ENCODE measurements at regions not wholly inside any gene's neighbourhood (a gene's known extent, or its start where the extent isn't known, plus 50 kb on each side); places are given as distances from the start of the nearest gene placed in this dataset.
"Not testable (repeated sequence)": the region's sequence is repeated elsewhere in the genome, so short reads cannot be mapped to it uniquely, and the experiment has no call there.

DNA sequence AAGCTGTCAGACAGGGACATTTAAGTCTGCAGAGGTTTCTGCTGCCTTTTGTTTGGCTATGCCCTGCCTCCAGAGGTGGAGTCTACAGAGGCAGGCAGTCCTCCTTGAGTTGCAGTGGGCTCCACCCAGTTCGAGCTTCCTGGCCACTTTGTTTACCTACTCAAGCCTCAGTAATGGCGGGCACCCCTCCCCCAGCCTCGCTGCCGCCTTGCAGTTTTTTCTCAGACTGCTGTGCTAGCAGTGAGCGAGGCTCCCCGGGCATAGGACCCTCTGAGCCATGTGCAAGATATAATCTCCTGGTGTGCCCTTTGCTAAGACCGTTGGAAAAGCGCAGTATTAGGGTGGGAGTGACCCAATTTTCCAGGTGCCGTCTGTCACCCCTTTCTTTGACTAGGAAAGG, 2223.8 kb upstream of the RAG2 start:
- not testable (repeated sequence) for H3K27me3 ChIP-seq (ENCODE audit: insufficient read depth, low read depth, low read length); H3K9me3 ChIP-seq (ENCODE audit: low read length); H3K9ac ChIP-seq (ENCODE audit: low read length); H3K27ac ChIP-seq (ENCODE audit: low read length); H3K4me2 ChIP-seq (ENCODE audit: low read length); H4K20me1 ChIP-seq (ENCODE audit: insufficient read depth); H3K4me3 ChIP-seq (ENCODE audit: low read length); H2AFZ ChIP-seq (ENCODE audit: low read depth, low read length); H3F3A ChIP-seq (ENCODE audit: insufficient read depth, low read length, poor library complexity, severe bottlenecking); H3K36me3 ChIP-seq (ENCODE audit: insufficient read depth, low read length); H3K79me2 ChIP-seq (replicated peaks; ENCODE audit: insufficient read depth, low read length); H3K9me2 ChIP-seq (ENCODE audit: insufficient read depth, low read length)

- no peak for TF ChIP-seq REST (IDR thresholded peaks at IDR 0.05; ENCODE audit: borderline replicate concordance)
- no peak for TF ChIP-seq MXI1 (conservative IDR thresholded peaks at IDR 0.05; ENCODE audit: poor library complexity, severe bottlenecking)
- TF ChIP-seq SMC3 (conservative IDR thresholded peaks at IDR 0.05; ENCODE audit: poor library complexity): no peak
- no peak for TF ChIP-seq TAF1 (IDR thresholded peaks at IDR 0.05; ENCODE audit: low read depth)
- TF ChIP-seq EP300 (conservative IDR thresholded peaks at IDR 0.05; ENCODE audit: poor library complexity, severe bottlenecking): no peak
- TF ChIP-seq EZH2 (IDR thresholded peaks at IDR 0.05; ENCODE audit: borderline replicate concordance, insufficient read depth, low read length, poor library complexity, severe bottlenecking): no peak
- no peak for TF ChIP-seq RAD21 (conservative IDR thresholded peaks at IDR 0.05)
- no peak for TF ChIP-seq POLR2AphosphoS5 (IDR thresholded peaks at IDR 0.05)
- TF ChIP-seq, protein P1, sequence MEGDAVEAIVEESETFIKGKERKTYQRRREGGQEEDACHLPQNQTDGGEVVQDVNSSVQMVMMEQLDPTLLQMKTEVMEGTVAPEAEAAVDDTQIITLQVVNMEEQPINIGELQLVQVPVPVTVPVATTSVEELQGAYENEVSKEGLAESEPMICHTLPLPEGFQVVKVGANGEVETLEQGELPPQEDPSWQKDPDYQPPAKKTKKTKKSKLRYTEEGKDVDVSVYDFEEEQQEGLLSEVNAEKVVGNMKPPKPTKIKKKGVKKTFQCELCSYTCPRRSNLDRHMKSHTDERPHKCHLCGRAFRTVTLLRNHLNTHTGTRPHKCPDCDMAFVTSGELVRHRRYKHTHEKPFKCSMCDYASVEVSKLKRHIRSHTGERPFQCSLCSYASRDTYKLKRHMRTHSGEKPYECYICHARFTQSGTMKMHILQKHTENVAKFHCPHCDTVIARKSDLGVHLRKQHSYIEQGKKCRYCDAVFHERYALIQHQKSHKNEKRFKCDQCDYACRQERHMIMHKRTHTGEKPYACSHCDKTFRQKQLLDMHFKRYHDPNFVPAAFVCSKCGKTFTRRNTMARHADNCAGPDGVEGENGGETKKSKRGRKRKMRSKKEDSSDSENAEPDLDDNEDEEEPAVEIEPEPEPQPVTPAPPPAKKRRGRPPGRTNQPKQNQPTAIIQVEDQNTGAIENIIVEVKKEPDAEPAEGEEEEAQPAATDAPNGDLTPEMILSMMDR (IDR thresholded peaks at IDR 0.05; ENCODE audit: poor library complexity, severe bottlenecking): no peak
- no peak overlapping the region for H3K4me2 ChIP-seq (ENCODE audit: low read length)
- no peak overlapping the region for H3K9ac ChIP-seq (ENCODE audit: low read length)
- H3K27me3 ChIP-seq (ENCODE audit: insufficient read depth, low read depth, low read length): no peaks in the 10 kb centered on the region
- H3K9me3 ChIP-seq (ENCODE audit: low read length): no peaks in the 10 kb centered on the region
- H4K20me1 ChIP-seq (ENCODE audit: insufficient read depth): no peaks in the 10 kb centered on the region
- H3F3A ChIP-seq (ENCODE audit: insufficient read depth, low read length, poor library complexity, severe bottlenecking): no peaks in the 10 kb centered on the region
- H3K36me3 ChIP-seq (ENCODE audit: insufficient read depth, low read length): no peaks in the 10 kb centered on the region
- no peaks in the 10 kb centered on the region for H3K79me2 ChIP-seq (replicated peaks; ENCODE audit: insufficient read depth, low read length)
- no peaks in the 10 kb centered on the region for H3K9me2 ChIP-seq (ENCODE audit: insufficient read depth, low read length)
- H3K27ac ChIP-seq (ENCODE audit: low read length): no peak overlapping the region
- no peak overlapping the region for H3K4me3 ChIP-seq (ENCODE audit: low read length)
- no peak overlapping the region for H2AFZ ChIP-seq (ENCODE audit: low read depth, low read length)
Measured at GRCh38 chr11:38819981-38820380, 2221.9 kb upstream of the RAG2 start.

GRCh38 chr11:38818720-38819119, 2220.7 kb upstream of the RAG2 start:
- Histone ChIP-seq H3K9ac (ENCODE audit: low read length) (no peak overlapping the region), H3F3A (ENCODE audit: insufficient read depth, low read length, poor library complexity, severe bottlenecking) (no peaks in the 10 kb centered on the region), H3K36me3 (ENCODE audit: insufficient read depth, low read length) (no peaks in the 10 kb centered on the region), H3K4me2 (ENCODE audit: low read length) (no peak overlapping the region), H3K9me3 (ENCODE audit: low read length) (no peaks in the 10 kb centered on the region), H3K27ac (ENCODE audit: low read length) (no peak overlapping the region), H2AFZ (ENCODE audit: low read depth, low read length) (no peak overlapping the region), H4K20me1 (ENCODE audit: insufficient read depth) (no peaks in the 10 kb centered on the region), H3K9me2 (ENCODE audit: insufficient read depth, low read length) (no peaks in the 10 kb centered on the region), H3K27me3 (ENCODE audit: insufficient read depth, low read depth, low read length) (no peaks in the 10 kb centered on the region), H3K4me3 (ENCODE audit: low read length) (no peak overlapping the region), H3K79me2 (replicated peaks; ENCODE audit: insufficient read depth, low read length) (no peaks in the 10 kb centered on the region)
- TF ChIP-seq SMC3 (conservative IDR thresholded peaks at IDR 0.05; ENCODE audit: poor library complexity) (no peak), TAF1 (IDR thresholded peaks at IDR 0.05; ENCODE audit: low read depth) (no peak), RAD21 (conservative IDR thresholded peaks at IDR 0.05) (no peak), REST (IDR thresholded peaks at IDR 0.05; ENCODE audit: borderline replicate concordance) (no peak), POLR2AphosphoS5 (IDR thresholded peaks at IDR 0.05) (no peak), EZH2 (IDR thresholded peaks at IDR 0.05; ENCODE audit: borderline replicate concordance, insufficient read depth, low read length, poor library complexity, severe bottlenecking) (no peak), EP300 (conservative IDR thresholded peaks at IDR 0.05; ENCODE audit: poor library complexity, severe bottlenecking) (no peak), MXI1 (conservative IDR thresholded peaks at IDR 0.05; ENCODE audit: poor library complexity, severe bottlenecking) (no peak)
- TF ChIP-seq, protein P1 (IDR thresholded peaks at IDR 0.05; ENCODE audit: poor library complexity, severe bottlenecking): no peak
